ENCODE measurements at regions not wholly inside any gene's neighbourhood (a gene's known extent, or its start where the extent isn't known, plus 50 kb on each side); places are given as distances from the start of the nearest gene placed in this dataset.
A peak's percentile ranks its signal among the peaks of the same experiment; 100 is the strongest.

- peak; percentile 10; the same call in 1 of the 2 replicates for TF ChIP-seq SPI1 (IDR thresholded peaks at IDR 0.05; ENCODE audit: low read depth, low read length)
- no peak for TF ChIP-seq TAF1 (IDR thresholded peaks at IDR 0.05; ENCODE audit: low read depth, low read length)
- TF ChIP-seq PAX5 (IDR thresholded peaks at IDR 0.05; ENCODE audit: insufficient read depth, low read length, severe bottlenecking), result no peak
These were observed 168.3 kb downstream of the DAD1 start for GRCh38 chr14:22420598-22421186.
